ENCODE measurements at regions not wholly inside any gene's neighbourhood (a gene's known extent, or its start where the extent isn't known, plus 50 kb on each side); places are given as distances from the start of the nearest gene placed in this dataset.

- DNase-seq, result no peak
Measured at GRCh38 chr15:69826819-69827175, 270.9 kb downstream of the TLE3 start.

GRCh38 chr15:69827751-69828150 lies 270.0 kb downstream of the TLE3 start:
- Histone ChIP-seq H3K9me3 (no peaks in the 10 kb centered on the region), H3K36me3 (no peaks in the 10 kb centered on the region), H3K27me3 (no peaks in the 10 kb centered on the region), H3K4me1 (peaks cover 23% of the 10 kb centered on the region), H3K4me3 (ENCODE audit: low read depth, low read length) (no peak overlapping the region)
- no peak for DNase-seq
- no peak for TF ChIP-seq CTCF (IDR thresholded peaks at IDR 0.05; ENCODE audit: low read depth, low read length)

More at GRCh38 chr15:69826819-69827175, 270.9 kb downstream of the TLE3 start:
- H3K36me3 ChIP-seq, result no peaks in the 10 kb centered on the region
- no peak overlapping the region for H3K4me3 ChIP-seq (ENCODE audit: low read depth, low read length)
- no peaks in the 10 kb centered on the region for H3K27me3 ChIP-seq
- no peak for TF ChIP-seq CTCF (IDR thresholded peaks at IDR 0.05; ENCODE audit: low read depth, low read length)
- no peaks in the 10 kb centered on the region for H3K9me3 ChIP-seq
- peaks cover 23% of the 10 kb centered on the region for H3K4me1 ChIP-seq

- H3K4me3 ChIP-seq (ENCODE audit: low read depth, low read length), result no peak overlapping the region
- no peaks in the 10 kb centered on the region for H3K9me3 ChIP-seq
- H3K4me1 ChIP-seq, result peaks cover 21% of the 10 kb centered on the region
- no peak for TF ChIP-seq CTCF (IDR thresholded peaks at IDR 0.05; ENCODE audit: low read depth, low read length)
- H3K36me3 ChIP-seq, result no peaks in the 10 kb centered on the region
- H3K27me3 ChIP-seq, result no peaks in the 10 kb centered on the region
- no peak for DNase-seq
Measured at GRCh38 chr15:69828181-69828828, 269.4 kb downstream of the TLE3 start.

- Histone ChIP-seq H3K9me3 (no peaks in the 10 kb centered on the region), H3K4me1 (peaks cover 14% of the 10 kb centered on the region), H3K36me3 (no peaks in the 10 kb centered on the region), H3K4me3 (ENCODE audit: low read depth, low read length) (no peak overlapping the region), H3K27me3 (no peaks in the 10 kb centered on the region)
- no peak for DNase-seq
- no peak for TF ChIP-seq CTCF (IDR thresholded peaks at IDR 0.05; ENCODE audit: low read depth, low read length)
Measured at GRCh38 chr15:69829974-69830373, 267.7 kb downstream of the TLE3 start.

- no peaks in the 10 kb centered on the region for H3K27me3 ChIP-seq
- peaks cover 14% of the 10 kb centered on the region for H3K4me1 ChIP-seq
- DNase-seq, result no peak
- H3K36me3 ChIP-seq, result no peaks in the 10 kb centered on the region
- no peak overlapping the region for H3K4me3 ChIP-seq (ENCODE audit: low read depth, low read length)
- no peaks in the 10 kb centered on the region for H3K9me3 ChIP-seq
- TF ChIP-seq CTCF (IDR thresholded peaks at IDR 0.05; ENCODE audit: low read depth, low read length), result no peak
Measured at GRCh38 chr15:69830430-69830829, 267.3 kb downstream of the TLE3 start.

- no peak for TF ChIP-seq CTCF (IDR thresholded peaks at IDR 0.05; ENCODE audit: low read depth, low read length)
- H3K36me3 ChIP-seq, result no peaks in the 10 kb centered on the region
- no peak overlapping the region for H3K4me3 ChIP-seq (ENCODE audit: low read depth, low read length)
- peaks cover 13% of the 10 kb centered on the region for H3K4me1 ChIP-seq
- no peaks in the 10 kb centered on the region for H3K27me3 ChIP-seq
- H3K9me3 ChIP-seq, result no peaks in the 10 kb centered on the region
- DNase-seq, result no peak
Measured at GRCh38 chr15:69830876-69831275, 266.8 kb downstream of the TLE3 start.

Measured in BE2C (cell line).